K562 (cell line): ENCODE measurements at regions not wholly inside any gene's neighbourhood (a gene's known extent, or its start where the extent isn't known, plus 50 kb on each side); places are given as distances from the start of the nearest gene placed in this dataset.

Source experiments
- JUND ChIP-seq, 2 experiments: IDR thresholded peaks; 2 replicates in 1 of 2; 3 replicates in 1 of 2; pipeline ENCODE4 v1.6.1; 2011; ENCODE audit warnings: borderline replicate concordance in 2 of 2, low read depth in 2 of 2, low read length in 2 of 2, improper control_type of control experiment in 1 of 2, missing biosample characterization in 1 of 2, missing genetic modification characterization in 1 of 2, missing genetic modification reagents in 1 of 2
- L3MBTL2 ChIP-seq: fragments of 450-650 bp; IDR thresholded peaks from 2 replicates; pipeline ENCODE4 v1.6.1; 2016; ENCODE audit warnings: mild to moderate bottlenecking, moderate library complexity
- MAFK ChIP-seq: IDR thresholded peaks from 2 replicates; pipeline ENCODE4 v1.6.1; 2011; ENCODE audit warnings: low read length, improper control_type of control experiment
- NR2C2 ChIP-seq, 2 experiments: fragments of 200-800 bp in 1 of 2; sonication (Bioruptor generic) in 1 of 2; sonication (generic) in 1 of 2; formaldehyde crosslinking in 1 of 2; IDR thresholded peaks; 2 replicates each; pipeline versions ENCODE4 v1.6.1 to v1.8.0; 2016 to 2022; ENCODE audit warnings: mild to moderate bottlenecking in 1 of 2, missing compliant biosample characterization in 1 of 2, missing genetic modification characterization in 1 of 2, missing genetic modification reagents in 1 of 2
- PKNOX1 ChIP-seq: fragments of 450-650 bp; IDR thresholded peaks from 2 replicates; pipeline ENCODE4 v1.6.1; 2016
- TF ChIP-seq, protein P1 (sequence below): fragments of 450-650 bp; IDR thresholded peaks from 2 replicates; pipeline ENCODE4 v1.6.1; 2016; ENCODE audit warnings: mild to moderate bottlenecking, moderate library complexity

DNA sequence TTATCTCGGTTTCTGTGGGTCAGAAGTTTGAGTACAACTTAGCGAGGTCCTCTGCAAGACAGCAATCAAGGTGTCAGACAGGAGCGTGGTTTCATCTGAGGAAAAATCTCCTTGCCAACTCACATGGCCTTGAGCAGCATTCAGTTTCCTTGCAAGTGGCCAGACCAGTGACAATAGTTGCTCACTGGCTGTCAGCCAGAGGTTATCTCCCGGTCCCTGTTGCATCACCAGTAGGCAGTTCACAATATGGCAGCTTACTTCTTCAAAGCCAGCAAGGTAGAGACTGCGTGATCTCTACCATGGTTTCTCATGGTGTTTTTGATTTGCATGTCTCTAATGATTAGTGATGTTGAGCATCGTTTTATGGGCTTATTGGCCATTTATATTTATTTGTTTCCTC, 143.8 kb upstream of the DAAM1 start (continued):
- no peak for TF ChIP-seq NR2C2 (CRISPR knock-in tag; IDR thresholded peaks at IDR 0.05)
- TF ChIP-seq NR2C2 (tag; IDR thresholded peaks at IDR 0.05): peak; percentile 36; the same call in 1 of the 2 replicates
- 0 out of 2 replicates have a peak, but pooled peaks have one; percentile 18 for TF ChIP-seq PKNOX1
- no peak for TF ChIP-seq MAFK
- peak; percentile 53 for TF ChIP-seq JUND (IDR thresholded peaks at IDR 0.05; ENCODE audit: borderline replicate concordance, low read depth, low read length)
- peak; percentile 43; the same call in 1 of the 3 replicates for TF ChIP-seq JUND (tag; IDR thresholded peaks at IDR 0.05; ENCODE audit: borderline replicate concordance, low read depth, low read length)
- TF ChIP-seq, protein P1, sequence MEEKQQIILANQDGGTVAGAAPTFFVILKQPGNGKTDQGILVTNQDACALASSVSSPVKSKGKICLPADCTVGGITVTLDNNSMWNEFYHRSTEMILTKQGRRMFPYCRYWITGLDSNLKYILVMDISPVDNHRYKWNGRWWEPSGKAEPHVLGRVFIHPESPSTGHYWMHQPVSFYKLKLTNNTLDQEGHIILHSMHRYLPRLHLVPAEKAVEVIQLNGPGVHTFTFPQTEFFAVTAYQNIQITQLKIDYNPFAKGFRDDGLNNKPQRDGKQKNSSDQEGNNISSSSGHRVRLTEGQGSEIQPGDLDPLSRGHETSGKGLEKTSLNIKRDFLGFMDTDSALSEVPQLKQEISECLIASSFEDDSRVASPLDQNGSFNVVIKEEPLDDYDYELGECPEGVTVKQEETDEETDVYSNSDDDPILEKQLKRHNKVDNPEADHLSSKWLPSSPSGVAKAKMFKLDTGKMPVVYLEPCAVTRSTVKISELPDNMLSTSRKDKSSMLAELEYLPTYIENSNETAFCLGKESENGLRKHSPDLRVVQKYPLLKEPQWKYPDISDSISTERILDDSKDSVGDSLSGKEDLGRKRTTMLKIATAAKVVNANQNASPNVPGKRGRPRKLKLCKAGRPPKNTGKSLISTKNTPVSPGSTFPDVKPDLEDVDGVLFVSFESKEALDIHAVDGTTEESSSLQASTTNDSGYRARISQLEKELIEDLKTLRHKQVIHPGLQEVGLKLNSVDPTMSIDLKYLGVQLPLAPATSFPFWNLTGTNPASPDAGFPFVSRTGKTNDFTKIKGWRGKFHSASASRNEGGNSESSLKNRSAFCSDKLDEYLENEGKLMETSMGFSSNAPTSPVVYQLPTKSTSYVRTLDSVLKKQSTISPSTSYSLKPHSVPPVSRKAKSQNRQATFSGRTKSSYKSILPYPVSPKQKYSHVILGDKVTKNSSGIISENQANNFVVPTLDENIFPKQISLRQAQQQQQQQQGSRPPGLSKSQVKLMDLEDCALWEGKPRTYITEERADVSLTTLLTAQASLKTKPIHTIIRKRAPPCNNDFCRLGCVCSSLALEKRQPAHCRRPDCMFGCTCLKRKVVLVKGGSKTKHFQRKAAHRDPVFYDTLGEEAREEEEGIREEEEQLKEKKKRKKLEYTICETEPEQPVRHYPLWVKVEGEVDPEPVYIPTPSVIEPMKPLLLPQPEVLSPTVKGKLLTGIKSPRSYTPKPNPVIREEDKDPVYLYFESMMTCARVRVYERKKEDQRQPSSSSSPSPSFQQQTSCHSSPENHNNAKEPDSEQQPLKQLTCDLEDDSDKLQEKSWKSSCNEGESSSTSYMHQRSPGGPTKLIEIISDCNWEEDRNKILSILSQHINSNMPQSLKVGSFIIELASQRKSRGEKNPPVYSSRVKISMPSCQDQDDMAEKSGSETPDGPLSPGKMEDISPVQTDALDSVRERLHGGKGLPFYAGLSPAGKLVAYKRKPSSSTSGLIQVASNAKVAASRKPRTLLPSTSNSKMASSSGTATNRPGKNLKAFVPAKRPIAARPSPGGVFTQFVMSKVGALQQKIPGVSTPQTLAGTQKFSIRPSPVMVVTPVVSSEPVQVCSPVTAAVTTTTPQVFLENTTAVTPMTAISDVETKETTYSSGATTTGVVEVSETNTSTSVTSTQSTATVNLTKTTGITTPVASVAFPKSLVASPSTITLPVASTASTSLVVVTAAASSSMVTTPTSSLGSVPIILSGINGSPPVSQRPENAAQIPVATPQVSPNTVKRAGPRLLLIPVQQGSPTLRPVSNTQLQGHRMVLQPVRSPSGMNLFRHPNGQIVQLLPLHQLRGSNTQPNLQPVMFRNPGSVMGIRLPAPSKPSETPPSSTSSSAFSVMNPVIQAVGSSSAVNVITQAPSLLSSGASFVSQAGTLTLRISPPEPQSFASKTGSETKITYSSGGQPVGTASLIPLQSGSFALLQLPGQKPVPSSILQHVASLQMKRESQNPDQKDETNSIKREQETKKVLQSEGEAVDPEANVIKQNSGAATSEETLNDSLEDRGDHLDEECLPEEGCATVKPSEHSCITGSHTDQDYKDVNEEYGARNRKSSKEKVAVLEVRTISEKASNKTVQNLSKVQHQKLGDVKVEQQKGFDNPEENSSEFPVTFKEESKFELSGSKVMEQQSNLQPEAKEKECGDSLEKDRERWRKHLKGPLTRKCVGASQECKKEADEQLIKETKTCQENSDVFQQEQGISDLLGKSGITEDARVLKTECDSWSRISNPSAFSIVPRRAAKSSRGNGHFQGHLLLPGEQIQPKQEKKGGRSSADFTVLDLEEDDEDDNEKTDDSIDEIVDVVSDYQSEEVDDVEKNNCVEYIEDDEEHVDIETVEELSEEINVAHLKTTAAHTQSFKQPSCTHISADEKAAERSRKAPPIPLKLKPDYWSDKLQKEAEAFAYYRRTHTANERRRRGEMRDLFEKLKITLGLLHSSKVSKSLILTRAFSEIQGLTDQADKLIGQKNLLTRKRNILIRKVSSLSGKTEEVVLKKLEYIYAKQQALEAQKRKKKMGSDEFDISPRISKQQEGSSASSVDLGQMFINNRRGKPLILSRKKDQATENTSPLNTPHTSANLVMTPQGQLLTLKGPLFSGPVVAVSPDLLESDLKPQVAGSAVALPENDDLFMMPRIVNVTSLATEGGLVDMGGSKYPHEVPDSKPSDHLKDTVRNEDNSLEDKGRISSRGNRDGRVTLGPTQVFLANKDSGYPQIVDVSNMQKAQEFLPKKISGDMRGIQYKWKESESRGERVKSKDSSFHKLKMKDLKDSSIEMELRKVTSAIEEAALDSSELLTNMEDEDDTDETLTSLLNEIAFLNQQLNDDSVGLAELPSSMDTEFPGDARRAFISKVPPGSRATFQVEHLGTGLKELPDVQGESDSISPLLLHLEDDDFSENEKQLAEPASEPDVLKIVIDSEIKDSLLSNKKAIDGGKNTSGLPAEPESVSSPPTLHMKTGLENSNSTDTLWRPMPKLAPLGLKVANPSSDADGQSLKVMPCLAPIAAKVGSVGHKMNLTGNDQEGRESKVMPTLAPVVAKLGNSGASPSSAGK: 0 out of 2 replicates have a peak, but pooled peaks have one; percentile 8
- TF ChIP-seq L3MBTL2: 0 out of 2 replicates have a peak, but pooled peaks have one; percentile 11
